Kidney (tissue), 13 donors: ENCODE measurements at regions not wholly inside any gene's neighbourhood (a gene's known extent, or its start where the extent isn't known, plus 50 kb on each side); places are given as distances from the start of the nearest gene placed in this dataset.
"Not testable (repeated sequence)": the region's sequence is repeated elsewhere in the genome, so short reads cannot be mapped to it uniquely, and the experiment has no call there.

Experiments used
- DNase-seq, 5 donors: peaks; one replicate each; pipeline ENCODE4 v3.0.0-alpha.2; 2013 to 2020
- FAIRE-seq: peaks from 2 replicates; lab custom pipeline; 2012; peaks lifted over from hg19 to GRCh38; lab: Jason Lieb, UNC
- H3K27ac ChIP-seq, 2 donors: one replicate each; pipeline ENCODE4 v1.7.0; 2013; ENCODE audit warnings: low read depth in 2 of 2, low read length in 2 of 2, inconsistent platforms in 1 of 2
- H3K27me3 ChIP-seq: one replicate; pipeline ENCODE4 v1.7.1; 2013; ENCODE audit warnings: low read length, inconsistent platforms; ENCODE audit not compliant: control insufficient read depth, insufficient read depth
- H3K36me3 ChIP-seq, 3 donors: one replicate each; pipeline versions ENCODE4 v1.7.0 to v1.7.1; 2013; ENCODE audit warnings: low read length in 3 of 3, control low read depth in 1 of 3, inconsistent platforms in 1 of 3; ENCODE audit not compliant: insufficient read depth in 3 of 3, control insufficient read depth in 2 of 3
- H3K4me1 ChIP-seq, 3 donors: one replicate each; pipeline versions ENCODE4 v1.7.0 to v1.7.1; 2013; ENCODE audit warnings: low read length in 3 of 3, inconsistent platforms in 1 of 3, low read depth in 1 of 3; ENCODE audit not compliant: control insufficient read depth in 2 of 3, insufficient read depth in 2 of 3
- H3K4me3 ChIP-seq, 3 donors: one replicate each; pipeline versions ENCODE4 v1.7.0 to v1.8.1; 2013; ENCODE audit warnings: low read length in 3 of 3, control low read depth in 1 of 3, inconsistent platforms in 1 of 3
- H3K9ac ChIP-seq, 3 donors: one replicate each; pipeline versions ENCODE4 v1.7.0 to v1.7.1; 2013; ENCODE audit warnings: low read length in 3 of 3, control low read depth in 1 of 3, inconsistent platforms in 1 of 3
- H3K9me3 ChIP-seq, 3 donors: one replicate each; pipeline versions ENCODE4 v1.7.0 to v1.7.1; 2013; ENCODE audit warnings: low read length in 3 of 3, control low read depth in 1 of 3, inconsistent platforms in 1 of 3; ENCODE audit not compliant: control insufficient read depth in 2 of 3, insufficient read depth in 1 of 3
- CTCF ChIP-seq: IDR thresholded peaks from 3 replicates; pipeline ENCODE4 v1.5.1; 2012; ENCODE audit warnings: mild to moderate bottlenecking, moderate library complexity, borderline replicate concordance; ENCODE audit not compliant: insufficient read depth; ENCODE audit errors: extremely low read depth
- intact Hi-C: fragments of 100-400 bp; cut with DNase I; formaldehyde crosslinking; loops from one replicate; pipeline ENCODE4 v1.11.1; 2022
- donor health status: control.
- donor health status: control.
- donor health status: control.
- donor health status: control.
- donor health status: control.
- donor health status: DM: yes; HTN: yes; CAD: no.
- donor health status: Normal renal cell carcinoma (clear cell type).

- Histone ChIP-seq H3K27ac (no peak overlapping the region), H3K27me3 (no peaks in the 10 kb centered on the region), H3K9me3 (no peaks in the 10 kb centered on the region), H3K36me3 (no peaks in the 10 kb centered on the region), H3K4me3 (no peak overlapping the region), H3K4me1 (no peaks in the 10 kb centered on the region), H3K9ac (no peak overlapping the region)
- no peak for FAIRE-seq
- no peak for TF ChIP-seq CTCF
- intact Hi-C loops: no loop called here
- DNase-seq: no peak
Measured at GRCh38 chr6:135555550-135555949, 58.0 kb upstream of the AHI1 start.

- TF ChIP-seq CTCF: no peak
- no peaks in the 10 kb centered on the region for H3K27me3 ChIP-seq
- FAIRE-seq: no peak
- intact Hi-C loops: no loop called here
- no peak overlapping the region for H3K27ac ChIP-seq
- H3K9me3 ChIP-seq: no peaks in the 10 kb centered on the region
- no peaks in the 10 kb centered on the region for H3K36me3 ChIP-seq
- H3K4me1 ChIP-seq: no peaks in the 10 kb centered on the region
- no peak overlapping the region for H3K9ac ChIP-seq
- H3K4me3 ChIP-seq: no peak overlapping the region
- no peak for DNase-seq
Measured at GRCh38 chr6:135557582-135557981, 60.0 kb upstream of the AHI1 start.

- H3K27me3 ChIP-seq, FAIRE-seq, H3K36me3 ChIP-seq, H3K9me3 ChIP-seq, H3K27ac ChIP-seq, H3K9ac ChIP-seq, intact Hi-C loops, H3K4me3 ChIP-seq, DNase-seq, H3K4me1 ChIP-seq: not testable (repeated sequence)
Measured at GRCh38 chr6:135565605-135566004, 68.1 kb upstream of the AHI1 start.

GRCh38 chr6:135566311-135567068 is 69.0 kb upstream of the AHI1 start:
- Histone ChIP-seq H3K4me1 (peaks cover 0 to 3% (median 0%) of the 10 kb centered on the region in 3 donors), H3K36me3 (no peaks in the 10 kb centered on the region), H3K9ac (no peak overlapping the region), H3K4me3 (no peak overlapping the region), H3K9me3 (no peaks in the 10 kb centered on the region), H3K27ac (no peak overlapping the region), H3K27me3 (no peaks in the 10 kb centered on the region)
- TF ChIP-seq CTCF: no peak
- DNase-seq (no peak), FAIRE-seq (no peak)
- intact Hi-C loops: no loop called here
